HG03280 (cell line): ENCODE measurements at regions not wholly inside any gene's neighbourhood (a gene's known extent, or its start where the extent isn't known, plus 50 kb on each side); places are given as distances from the start of the nearest gene placed in this dataset.

Source experiments
- ATAC-seq: cut with Tn5 transposase; IDR thresholded peaks from one replicate; pipeline ENCODE4 v1.9.1; 2021; ENCODE audit warnings: mild to moderate bottlenecking, moderate library complexity; ENCODE audit not compliant: unreplicated experiment

- ATAC-seq, result no peak
Measured at GRCh38 chr16:79498928-79499327, 101.6 kb downstream of the MAF start.

GRCh38 chr16:79497606-79498350, 102.8 kb downstream of the MAF start:
- no peak for ATAC-seq

GRCh38 chr16:79493911-79494310, 106.6 kb downstream of the MAF start:
- ATAC-seq, result no peak

- ATAC-seq, result no peak
Measured at GRCh38 chr16:79492036-79492435, 108.5 kb downstream of the MAF start.

- no peak for ATAC-seq
Measured at GRCh38 chr16:79485020-79485419, 115.5 kb downstream of the MAF start.

GRCh38 chr16:79484237-79484636, 116.3 kb downstream of the MAF start:
- no peak for ATAC-seq

- no peak for ATAC-seq
Measured at GRCh38 chr16:79483336-79483735, 117.2 kb downstream of the MAF start.

- ATAC-seq, result no peak
Measured at GRCh38 chr16:79482011-79482410, 118.5 kb downstream of the MAF start.

- ATAC-seq, result no peak
Measured at GRCh38 chr16:79480929-79481328, 119.6 kb downstream of the MAF start.

- ATAC-seq, result no peak
Measured at GRCh38 chr16:79480056-79480455, 120.5 kb downstream of the MAF start.

- no peak for ATAC-seq
Measured at GRCh38 chr16:79476580-79476979, 124.0 kb downstream of the MAF start.

- ATAC-seq, result no peak
Measured at GRCh38 chr16:79475841-79476240, 124.7 kb downstream of the MAF start.

GRCh38 chr16:79473456-79473855, 127.1 kb downstream of the MAF start:
- ATAC-seq, result no peak

- ATAC-seq, result no peak
Measured at GRCh38 chr16:79472426-79472825, 128.1 kb downstream of the MAF start.

GRCh38 chr16:79469999-79470398, 130.5 kb downstream of the MAF start:
- ATAC-seq, result no peak

- no peak for ATAC-seq
Measured at GRCh38 chr16:79468631-79469030, 131.9 kb downstream of the MAF start.

- ATAC-seq, result no peak
Measured at GRCh38 chr16:79468121-79468552, 132.4 kb downstream of the MAF start.

- ATAC-seq, result no peak
Measured at GRCh38 chr16:79466111-79466510, 134.4 kb downstream of the MAF start.

GRCh38 chr16:79463841-79464240, 136.7 kb downstream of the MAF start:
- no peak for ATAC-seq

- ATAC-seq, result no peak
Measured at GRCh38 chr16:79456036-79456435, 144.5 kb downstream of the MAF start.

GRCh38 chr16:79452671-79453070, 147.9 kb downstream of the MAF start:
- no peak for ATAC-seq

- peak; percentile 57 for ATAC-seq
Measured at GRCh38 chr16:79451196-79451816, 149.2 kb downstream of the MAF start.

- no peak for ATAC-seq
Measured at GRCh38 chr16:79449900-79450299, 150.6 kb downstream of the MAF start.
